HCT116 (cell line): ENCODE measurements at regions not wholly inside any gene's neighbourhood (a gene's known extent, or its start where the extent isn't known, plus 50 kb on each side); places are given as distances from the start of the nearest gene placed in this dataset.

Experiments used
- ATAC-seq: fragments of 200-7000 bp; cut with Tn5 transposase; 2 replicates; pipeline ENCODE4 v1.9.1; 2020; ENCODE audit warnings: mild to moderate bottlenecking, moderate library complexity
- BruUV-seq: library from RNA; stranded (reverse); fragments of 400-500 nt; replicated peaks from 2 replicates; lab custom pipeline; 2021; lab: Mats Ljungman, UMichigan
- CTCF ChIA-PET: fragments of 300-600 bp; sonication (Branson Sonifier 250); formaldehyde crosslinking; loops from one replicate; lab custom pipeline; 2021; ENCODE audit warnings: antibody characterized with exemption; lab: Charles Lee
- POLR2A ChIA-PET: fragments of 300-600, 350-600 bp; sonication (Branson Sonifier 250); formaldehyde crosslinking; loops from one replicate; lab custom pipeline; 2021; ENCODE audit warnings: antibody characterized with exemption; lab: Charles Lee
- RAD21 ChIA-PET, 2 experiments: fragments of 300-600 bp; sonication (Branson Sonifier 250); formaldehyde crosslinking; loops; one replicate each; lab custom pipeline; 2023; ENCODE audit warnings: low total read pairs in 2 of 2; ENCODE audit not compliant: uncharacterized antibody in 2 of 2, unreplicated experiment in 2 of 2, low non-redundant PET in 1 of 2; lab: Charles Lee
- DNase-seq: peaks from one replicate; pipeline ENCODE4 v3.0.0-alpha.2; 2010; ENCODE audit warnings: low read depth, low spot score
- H2AFZ ChIP-seq: fragments of 200-600 bp; shearing (Covaris generic), sonication (generic); 2 replicates; pipeline ENCODE4 v1.6.1; 2017; ENCODE audit warnings: low read depth, mixed run types, mixed read lengths, antibody characterized with exemption, low read length; ENCODE audit not compliant: poor library complexity, severe bottlenecking
- H3K27ac ChIP-seq: 2 replicates; pipeline ENCODE4 v1.5.1; 2012; ENCODE audit warnings: low read depth, low read length
- H3K27me3 ChIP-seq: fragments of 200-600 bp; sonication (generic); 2 replicates; pipeline ENCODE4 v1.6.1; 2016; ENCODE audit warnings: mixed run types, low read length, mixed read lengths; ENCODE audit not compliant: insufficient read depth
- H3K36me3 ChIP-seq, 2 experiments: fragments of 200-500 bp in 1 of 2; fragments of 200-600 bp in 1 of 2; sonication (Bioruptor generic) in 1 of 2; sonication (generic) in 1 of 2; 2 replicates each; pipeline versions ENCODE4 v1.5.1 to v1.6.1; 2014 to 2016; ENCODE audit warnings: low read length in 2 of 2, inconsistent platforms in 1 of 2, mixed read lengths in 1 of 2, mixed run types in 1 of 2; ENCODE audit not compliant: insufficient read depth in 2 of 2, control insufficient read depth in 1 of 2
- H3K4me1 ChIP-seq, 2 experiments: fragments of 200-600 bp in 1 of 2; sonication (generic) in 1 of 2; 2 replicates each; pipeline versions ENCODE4 v1.5.1 to v1.6.1; 2012 to 2017; ENCODE audit warnings: low read length in 2 of 2, inconsistent platforms in 1 of 2, mild to moderate bottlenecking in 1 of 2, mixed read lengths in 1 of 2, mixed run types in 1 of 2, moderate library complexity in 1 of 2; ENCODE audit not compliant: insufficient read depth in 2 of 2, control insufficient read depth in 1 of 2
- H3K4me2 ChIP-seq: fragments of 200-600 bp; sonication (generic); 2 replicates; pipeline ENCODE4 v1.6.1; 2017; ENCODE audit warnings: mixed run types, low read length, mixed read lengths
- H3K4me3 ChIP-seq, 2 experiments: fragments of 200-600 bp in 1 of 2; sonication (generic) in 1 of 2; replicated peaks in 1 of 2; 2 replicates each; pipeline ENCODE4 v1.5.1; 2011 to 2016; ENCODE audit warnings: low read length in 2 of 2, control low read depth in 1 of 2, low read depth in 1 of 2, mild to moderate bottlenecking in 1 of 2, mixed read lengths in 1 of 2, mixed run types in 1 of 2
- H3K79me2 ChIP-seq: fragments of 200-600 bp; sonication (generic); 2 replicates; pipeline ENCODE4 v1.6.1; 2017; ENCODE audit warnings: mild to moderate bottlenecking, mixed run types, low read length, moderate library complexity, mixed read lengths; ENCODE audit not compliant: insufficient read depth
- H3K9ac ChIP-seq: fragments of 200-600 bp; sonication (generic); 2 replicates; pipeline ENCODE4 v1.6.1; 2016; ENCODE audit warnings: low read length, mixed read lengths
- H3K9me2 ChIP-seq: fragments of 200-600 bp; sonication (generic), shearing (Covaris generic); 2 replicates; pipeline ENCODE4 v1.6.1; 2017; ENCODE audit warnings: mixed run types, mild to moderate bottlenecking, moderate library complexity; ENCODE audit not compliant: insufficient read depth
- H3K9me3 ChIP-seq, 2 experiments: fragments of 200-500 bp in 1 of 2; fragments of 200-600 bp in 1 of 2; sonication (Bioruptor generic) in 1 of 2; sonication (generic) in 1 of 2; 2 replicates each; pipeline ENCODE4 v1.6.1; 2014 to 2017; ENCODE audit warnings: low read length in 2 of 2, mixed read lengths in 2 of 2, inconsistent platforms in 1 of 2, low read depth in 1 of 2, mild to moderate bottlenecking in 1 of 2, mixed run types in 1 of 2, moderate library complexity in 1 of 2; ENCODE audit not compliant: control insufficient read depth in 1 of 2, insufficient read depth in 1 of 2
- H4K20me1 ChIP-seq: fragments of 200-600 bp; sonication (generic), shearing (Covaris generic); 2 replicates; pipeline ENCODE4 v1.6.1; 2017; ENCODE audit warnings: mixed run types, mild to moderate bottlenecking, moderate library complexity; ENCODE audit not compliant: insufficient read depth
- CEBPB ChIP-seq: IDR thresholded peaks from 2 replicates; pipeline ENCODE4 v1.6.1; 2012; ENCODE audit warnings: low read depth
- EGR1 ChIP-seq: IDR thresholded peaks from 2 replicates; pipeline ENCODE4 v1.6.1; 2012; ENCODE audit warnings: low read depth
- EZH2 ChIP-seq: fragments of 200-600 bp; sonication (generic); IDR thresholded peaks from 2 replicates; pipeline ENCODE4 v1.6.1; 2017; ENCODE audit warnings: antibody characterized with exemption, mixed run types
- EZH2phosphoT487 ChIP-seq: fragments of 200-600 bp; IDR thresholded peaks from 2 replicates; pipeline ENCODE4 v1.6.1; 2018; ENCODE audit warnings: antibody characterized with exemption, borderline replicate concordance
- FOSL1 ChIP-seq: IDR thresholded peaks from 2 replicates; pipeline ENCODE4 v1.6.1; 2012; ENCODE audit warnings: low read depth
- JUND ChIP-seq: IDR thresholded peaks from 2 replicates; pipeline ENCODE4 v1.6.1; 2012
- POLR2A ChIP-seq: IDR thresholded peaks from 2 replicates; pipeline ENCODE4 v1.7.0; 2011; ENCODE audit warnings: borderline replicate concordance; ENCODE audit not compliant: insufficient read depth, insufficient read length; ENCODE audit errors: extremely low read depth
- RAD21 ChIP-seq: IDR thresholded peaks from 2 replicates; pipeline ENCODE4 v1.6.1; 2012; ENCODE audit warnings: low read depth, mild to moderate bottlenecking
- SIN3A ChIP-seq: IDR thresholded peaks from 2 replicates; pipeline ENCODE4 v1.6.1; 2012; ENCODE audit warnings: low read depth
- SP1 ChIP-seq: IDR thresholded peaks from 2 replicates; pipeline ENCODE4 v1.6.1; 2012; ENCODE audit warnings: low read depth
- SRF ChIP-seq: IDR thresholded peaks from 2 replicates; pipeline ENCODE4 v1.6.1; 2012; ENCODE audit warnings: low read depth
- YY1 ChIP-seq: IDR thresholded peaks from 2 replicates; pipeline ENCODE4 v1.6.1; 2011; ENCODE audit warnings: low read length, low read depth, moderate library complexity, mild to moderate bottlenecking; ENCODE audit not compliant: insufficient replicate concordance; ENCODE audit errors: extremely low read depth
- ZNF274 ChIP-seq: fragments of 200-500 bp; sonication (Bioruptor generic); IDR thresholded peaks from 2 replicates; pipeline ENCODE4 v1.6.1; 2014; ENCODE audit warnings: mild to moderate bottlenecking, low read depth, low read length, inconsistent platforms
- intact Hi-C: fragments of 100-400 bp; cut with micrococcal nuclease; formaldehyde crosslinking; loops from 2 replicates; pipeline ENCODE4 v1.10.0; 2022
- TF ChIP-seq, protein P1 (sequence below): IDR thresholded peaks from 2 replicates; pipeline ENCODE4 v1.6.1; 2011; ENCODE audit warnings: mild to moderate bottlenecking, low read length, moderate library complexity; ENCODE audit not compliant: insufficient replicate concordance; ENCODE audit errors: extremely low read depth
- TF ChIP-seq, protein P2 (sequence below), 3 experiments: fragments of 200-600 bp in 1 of 3; sonication (generic) in 1 of 3; IDR thresholded peaks in 2 of 3; conservative IDR thresholded peaks in 1 of 3; 2 replicates each; pipeline ENCODE4 v1.5.1; 2012 to 2017; ENCODE audit warnings: low read depth in 2 of 3, low read length in 2 of 3, antibody characterized with exemption in 1 of 3, borderline replicate concordance in 1 of 3, control low read depth in 1 of 3, mild to moderate bottlenecking in 1 of 3, mixed read lengths in 1 of 3, mixed run types in 1 of 3, moderate library complexity in 1 of 3; ENCODE audit not compliant: insufficient read depth in 1 of 3
- TF ChIP-seq, protein P3 (sequence below): IDR thresholded peaks from 2 replicates; pipeline ENCODE4 v1.6.1; 2012

- no TSS peak for BruUV-seq
- Histone ChIP-seq H3K4me1 (no peaks in the 10 kb centered on the region), H3K36me3 (no peaks in the 10 kb centered on the region), H4K20me1 (no peaks in the 10 kb centered on the region), H3K9me2 (no peaks in the 10 kb centered on the region), H3K9me3 (no peaks in the 10 kb centered on the region), H2AFZ (no peak overlapping the region), H3K9ac (no peak overlapping the region), H3K4me2 (no peak overlapping the region), H3K27ac (no peak overlapping the region), H3K4me3 (no peak overlapping the region), H3K79me2 (no peaks in the 10 kb centered on the region), H3K27me3 (no peaks in the 10 kb centered on the region)
- no peak for DNase-seq
- ChIA-PET CTCF (no interaction called here), RAD21 (no interaction called here), POLR2A (no interaction called here)
- no peak for ATAC-seq
- no peak for TF ChIP-seq EGR1
- no peak for TF ChIP-seq SIN3A
- no peak for TF ChIP-seq EZH2
- no peak for TF ChIP-seq ZNF274
- TF ChIP-seq CEBPB: no peak
- TF ChIP-seq FOSL1: no peak
- TF ChIP-seq RAD21: no peak
- TF ChIP-seq, protein P1, sequence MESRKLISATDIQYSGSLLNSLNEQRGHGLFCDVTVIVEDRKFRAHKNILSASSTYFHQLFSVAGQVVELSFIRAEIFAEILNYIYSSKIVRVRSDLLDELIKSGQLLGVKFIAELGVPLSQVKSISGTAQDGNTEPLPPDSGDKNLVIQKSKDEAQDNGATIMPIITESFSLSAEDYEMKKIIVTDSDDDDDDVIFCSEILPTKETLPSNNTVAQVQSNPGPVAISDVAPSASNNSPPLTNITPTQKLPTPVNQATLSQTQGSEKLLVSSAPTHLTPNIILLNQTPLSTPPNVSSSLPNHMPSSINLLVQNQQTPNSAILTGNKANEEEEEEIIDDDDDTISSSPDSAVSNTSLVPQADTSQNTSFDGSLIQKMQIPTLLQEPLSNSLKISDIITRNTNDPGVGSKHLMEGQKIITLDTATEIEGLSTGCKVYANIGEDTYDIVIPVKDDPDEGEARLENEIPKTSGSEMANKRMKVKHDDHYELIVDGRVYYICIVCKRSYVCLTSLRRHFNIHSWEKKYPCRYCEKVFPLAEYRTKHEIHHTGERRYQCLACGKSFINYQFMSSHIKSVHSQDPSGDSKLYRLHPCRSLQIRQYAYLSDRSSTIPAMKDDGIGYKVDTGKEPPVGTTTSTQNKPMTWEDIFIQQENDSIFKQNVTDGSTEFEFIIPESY: no peak
- TF ChIP-seq SP1: no peak
- TF ChIP-seq SRF: no peak
- TF ChIP-seq YY1: no peak
- TF ChIP-seq JUND: no peak
- TF ChIP-seq, protein P2, sequence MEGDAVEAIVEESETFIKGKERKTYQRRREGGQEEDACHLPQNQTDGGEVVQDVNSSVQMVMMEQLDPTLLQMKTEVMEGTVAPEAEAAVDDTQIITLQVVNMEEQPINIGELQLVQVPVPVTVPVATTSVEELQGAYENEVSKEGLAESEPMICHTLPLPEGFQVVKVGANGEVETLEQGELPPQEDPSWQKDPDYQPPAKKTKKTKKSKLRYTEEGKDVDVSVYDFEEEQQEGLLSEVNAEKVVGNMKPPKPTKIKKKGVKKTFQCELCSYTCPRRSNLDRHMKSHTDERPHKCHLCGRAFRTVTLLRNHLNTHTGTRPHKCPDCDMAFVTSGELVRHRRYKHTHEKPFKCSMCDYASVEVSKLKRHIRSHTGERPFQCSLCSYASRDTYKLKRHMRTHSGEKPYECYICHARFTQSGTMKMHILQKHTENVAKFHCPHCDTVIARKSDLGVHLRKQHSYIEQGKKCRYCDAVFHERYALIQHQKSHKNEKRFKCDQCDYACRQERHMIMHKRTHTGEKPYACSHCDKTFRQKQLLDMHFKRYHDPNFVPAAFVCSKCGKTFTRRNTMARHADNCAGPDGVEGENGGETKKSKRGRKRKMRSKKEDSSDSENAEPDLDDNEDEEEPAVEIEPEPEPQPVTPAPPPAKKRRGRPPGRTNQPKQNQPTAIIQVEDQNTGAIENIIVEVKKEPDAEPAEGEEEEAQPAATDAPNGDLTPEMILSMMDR (IDR thresholded peaks at IDR 0.05 in 2 of 3, conservative IDR thresholded peaks at IDR 0.05 in 1 of 3; ENCODE audit: borderline replicate concordance in 1 of 3, insufficient read depth in 1 of 3, low read depth in 2 of 3, low read length in 2 of 3): no peak
- TF ChIP-seq, protein P3, sequence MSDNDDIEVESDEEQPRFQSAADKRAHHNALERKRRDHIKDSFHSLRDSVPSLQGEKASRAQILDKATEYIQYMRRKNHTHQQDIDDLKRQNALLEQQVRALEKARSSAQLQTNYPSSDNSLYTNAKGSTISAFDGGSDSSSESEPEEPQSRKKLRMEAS: no peak
- no peak for TF ChIP-seq EZH2phosphoT487
- TF ChIP-seq POLR2A: no peak
- intact Hi-C loops: loop anchor here (10.0 kb wide), 1 partner anchor 610 kb away; no protein-coding TSS in a partner anchor
Observed at GRCh38 chr2:238964544-238965067, 116.7 kb downstream of the TWIST2 start.
